Omental fat pad (tissue), 3 donors: ENCODE measurements at regions not wholly inside any gene's neighbourhood (a gene's known extent, or its start where the extent isn't known, plus 50 kb on each side); places are given as distances from the start of the nearest gene placed in this dataset.
"Not testable (repeated sequence)": the region's sequence is repeated elsewhere in the genome, so short reads cannot be mapped to it uniquely, and the experiment has no call there.

ENCODE experiments used
- ATAC-seq: fragments of 150-250 bp; one replicate; pipeline ENCODE4 v1.9.1; 2016; ENCODE audit warnings: mild to moderate bottlenecking, moderate library complexity; ENCODE audit not compliant: low FRiP score
- DNase-seq: peaks from one replicate; pipeline ENCODE4 v3.0.0-alpha.2; 2019; ENCODE audit warnings: low spot score
- TF ChIP-seq, protein P1 (sequence below), 3 donors: fragments of 450-650 bp; IDR thresholded peaks; one replicate each; pipeline ENCODE4 v1.5.1; 2016 to 2017; ENCODE audit warnings: antibody characterized with exemption in 3 of 3, mild to moderate bottlenecking in 3 of 3, moderate library complexity in 2 of 3

DNA sequence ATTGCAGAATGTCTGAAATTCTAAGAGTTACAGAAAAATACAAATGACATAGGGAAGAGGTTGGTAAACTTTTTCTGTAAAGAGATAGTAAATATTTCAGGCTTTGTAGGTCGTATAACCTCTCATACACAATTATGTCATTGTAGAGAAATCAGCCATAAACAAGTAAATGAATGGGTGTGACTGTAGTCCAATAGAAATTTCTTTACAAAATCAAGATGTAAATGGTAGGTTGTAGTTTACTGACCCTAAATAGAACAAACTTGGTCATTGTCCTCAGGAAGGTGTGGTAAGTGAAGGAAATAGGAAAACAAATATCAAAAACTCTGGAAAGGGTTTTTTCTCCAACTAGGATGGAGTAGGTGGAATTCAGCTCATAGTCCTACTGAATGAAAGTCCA is 415.5 kb upstream of the SPHKAP start:
- TF ChIP-seq, protein P1, sequence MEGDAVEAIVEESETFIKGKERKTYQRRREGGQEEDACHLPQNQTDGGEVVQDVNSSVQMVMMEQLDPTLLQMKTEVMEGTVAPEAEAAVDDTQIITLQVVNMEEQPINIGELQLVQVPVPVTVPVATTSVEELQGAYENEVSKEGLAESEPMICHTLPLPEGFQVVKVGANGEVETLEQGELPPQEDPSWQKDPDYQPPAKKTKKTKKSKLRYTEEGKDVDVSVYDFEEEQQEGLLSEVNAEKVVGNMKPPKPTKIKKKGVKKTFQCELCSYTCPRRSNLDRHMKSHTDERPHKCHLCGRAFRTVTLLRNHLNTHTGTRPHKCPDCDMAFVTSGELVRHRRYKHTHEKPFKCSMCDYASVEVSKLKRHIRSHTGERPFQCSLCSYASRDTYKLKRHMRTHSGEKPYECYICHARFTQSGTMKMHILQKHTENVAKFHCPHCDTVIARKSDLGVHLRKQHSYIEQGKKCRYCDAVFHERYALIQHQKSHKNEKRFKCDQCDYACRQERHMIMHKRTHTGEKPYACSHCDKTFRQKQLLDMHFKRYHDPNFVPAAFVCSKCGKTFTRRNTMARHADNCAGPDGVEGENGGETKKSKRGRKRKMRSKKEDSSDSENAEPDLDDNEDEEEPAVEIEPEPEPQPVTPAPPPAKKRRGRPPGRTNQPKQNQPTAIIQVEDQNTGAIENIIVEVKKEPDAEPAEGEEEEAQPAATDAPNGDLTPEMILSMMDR (IDR thresholded peaks at IDR 0.05): no peak
- no peak for DNase-seq
- no peak for ATAC-seq

DNA sequence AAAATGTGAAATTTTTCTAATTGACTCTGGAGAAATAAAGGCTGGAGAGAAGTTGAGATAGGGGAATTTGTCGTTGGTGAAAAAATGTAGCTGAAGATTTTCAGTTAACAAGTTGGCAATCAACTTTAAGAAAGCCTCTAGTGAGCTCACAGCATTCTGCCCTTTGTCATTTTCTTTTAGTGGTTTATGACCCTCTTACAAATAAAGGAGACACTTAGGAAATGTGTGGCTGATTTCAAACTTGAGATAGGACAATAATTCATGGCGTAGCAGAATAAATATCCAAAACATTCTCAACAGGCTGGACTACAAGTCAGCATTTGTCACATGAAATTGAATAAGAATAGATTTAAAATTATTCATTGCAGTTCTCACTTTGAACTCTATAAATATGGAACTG is 412.5 kb upstream of the SPHKAP start:
- TF ChIP-seq, protein P1 (IDR thresholded peaks at IDR 0.05): no peak

DNA sequence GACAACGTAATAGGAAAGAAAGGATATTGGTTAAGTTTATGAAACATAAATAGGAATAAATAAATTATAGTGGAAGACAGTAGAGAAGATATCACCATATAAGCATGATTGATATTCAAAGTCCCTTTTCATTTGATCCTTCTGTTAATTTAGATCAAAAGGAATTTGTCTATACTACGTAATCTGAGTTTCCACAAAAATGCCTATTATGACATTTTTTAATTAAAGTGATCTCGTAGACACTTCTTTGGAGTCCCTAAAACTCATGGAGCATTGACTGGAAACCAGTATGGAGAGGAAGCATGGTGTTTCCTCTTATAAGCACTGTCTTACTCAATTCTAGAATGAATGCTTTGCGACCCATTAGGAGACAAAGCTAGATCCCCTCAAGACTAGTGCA is 411.4 kb upstream of the SPHKAP start:
- no peak for ATAC-seq
- no peak for DNase-seq
- TF ChIP-seq, protein P1 (IDR thresholded peaks at IDR 0.05): no peak

More for the DNA sequence above, 412.5 kb upstream of the SPHKAP start:
- ATAC-seq (no peak), DNase-seq (no peak)

DNA sequence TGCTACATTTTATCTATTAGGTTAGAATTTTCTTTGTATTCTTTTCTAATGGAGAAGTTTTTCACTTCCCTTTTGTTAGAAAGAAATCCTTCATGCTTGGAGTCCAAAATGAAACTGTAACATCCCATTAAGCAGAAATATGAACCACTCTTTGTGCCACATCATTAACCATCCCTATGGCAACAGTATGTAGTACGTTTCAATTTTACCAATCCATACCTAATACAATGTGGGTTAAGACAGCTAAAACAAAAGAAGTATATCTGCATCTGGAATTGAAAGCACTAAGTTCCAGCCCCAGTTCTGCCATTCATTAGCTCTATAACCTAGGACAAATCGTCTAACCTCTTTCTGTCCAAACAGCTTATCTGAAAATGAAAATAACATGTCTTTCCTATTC is 409.2 kb upstream of the SPHKAP start:
- no peak for ATAC-seq
- DNase-seq: no peak
- TF ChIP-seq, protein P1 (IDR thresholded peaks at IDR 0.05): no peak

DNA sequence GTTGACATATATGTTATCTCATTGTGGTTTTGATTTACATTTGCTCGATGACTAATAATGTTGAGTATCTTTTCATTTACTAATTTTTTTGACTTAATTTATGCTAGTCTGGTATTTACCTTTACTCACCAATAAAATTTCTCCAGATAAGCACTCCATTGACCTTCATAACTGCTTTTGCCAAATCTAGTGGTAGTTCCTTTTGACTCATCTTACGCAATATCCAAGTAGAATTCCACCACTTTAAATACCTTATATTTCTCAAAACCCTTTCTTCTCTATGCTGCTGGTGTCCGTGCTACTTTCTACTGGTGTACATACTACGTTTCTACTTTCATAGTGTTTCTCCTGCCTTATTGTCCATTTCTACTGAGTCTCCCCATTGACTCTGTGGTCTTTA is 407.6 kb upstream of the SPHKAP start:
- DNase-seq: no peak
- ATAC-seq: no peak
- TF ChIP-seq, protein P1 (IDR thresholded peaks at IDR 0.05): no peak

DNA sequence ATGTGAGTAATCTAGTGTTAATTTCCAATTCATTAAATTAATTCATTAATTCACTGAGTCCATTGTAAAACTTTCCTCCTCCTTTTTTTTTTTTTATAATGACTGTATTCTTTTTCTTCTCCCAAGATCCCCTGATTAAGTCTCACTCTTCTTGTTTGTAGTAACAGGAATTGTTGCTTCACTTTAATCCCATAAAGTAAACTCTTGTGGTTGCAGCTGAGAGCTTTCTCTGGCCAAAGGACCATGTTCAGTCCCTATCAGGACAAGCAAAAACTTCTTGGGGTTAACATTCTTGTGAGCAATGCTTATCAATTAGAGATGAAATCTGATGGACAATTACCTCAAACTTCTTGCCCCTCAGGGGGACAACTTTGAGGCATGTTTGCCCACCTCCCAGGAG is 400.2 kb upstream of the SPHKAP start:
- TF ChIP-seq, protein P1 (IDR thresholded peaks at IDR 0.05): no peak
- ATAC-seq (no peak), DNase-seq (no peak)

DNA sequence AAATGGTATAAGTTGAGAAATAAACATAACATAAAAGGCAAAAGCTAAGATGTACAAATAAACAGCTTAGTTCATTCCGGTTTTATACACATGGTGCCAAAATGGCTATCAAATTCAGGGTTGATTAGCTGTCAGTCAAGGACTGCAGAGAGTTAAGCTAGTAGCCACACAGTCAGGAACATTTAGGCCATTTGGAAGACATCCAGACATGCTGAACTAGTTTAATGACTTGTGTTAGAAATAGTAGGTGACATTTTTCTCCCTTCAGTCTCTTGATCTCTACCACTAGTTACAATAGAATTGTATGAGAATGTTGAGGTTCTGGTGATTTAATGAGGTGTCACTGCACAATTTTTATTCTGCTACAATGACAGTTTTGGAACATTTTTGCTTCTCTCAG is 394.4 kb upstream of the SPHKAP start:
- TF ChIP-seq, protein P1 (IDR thresholded peaks at IDR 0.05): no peak
- no peak for ATAC-seq
- no peak for DNase-seq

DNA sequence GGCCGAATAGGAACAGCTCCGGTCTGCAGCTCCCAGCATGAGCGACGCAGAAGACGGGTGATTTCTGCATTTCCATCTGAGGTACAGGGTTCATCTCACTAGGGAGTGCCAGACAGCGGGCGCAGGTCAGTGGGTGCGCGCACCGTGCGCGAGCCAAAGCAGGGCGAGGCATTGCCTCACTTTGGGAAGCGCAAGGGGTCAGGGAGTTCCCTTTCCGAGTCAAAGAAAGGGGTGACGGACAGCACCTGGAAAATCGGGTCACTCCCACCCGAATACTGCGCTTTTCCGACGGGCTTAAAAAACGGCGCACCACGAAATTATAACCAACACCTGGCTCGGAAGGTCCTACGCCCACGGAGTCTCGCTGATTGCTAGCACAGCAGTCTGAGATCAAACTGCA is 386.8 kb upstream of the SPHKAP start:
- not testable (repeated sequence) for ATAC-seq, DNase-seq
